ENCODE measurements at regions not wholly inside any gene's neighbourhood (a gene's known extent, or its start where the extent isn't known, plus 50 kb on each side); places are given as distances from the start of the nearest gene placed in this dataset.

DNA sequence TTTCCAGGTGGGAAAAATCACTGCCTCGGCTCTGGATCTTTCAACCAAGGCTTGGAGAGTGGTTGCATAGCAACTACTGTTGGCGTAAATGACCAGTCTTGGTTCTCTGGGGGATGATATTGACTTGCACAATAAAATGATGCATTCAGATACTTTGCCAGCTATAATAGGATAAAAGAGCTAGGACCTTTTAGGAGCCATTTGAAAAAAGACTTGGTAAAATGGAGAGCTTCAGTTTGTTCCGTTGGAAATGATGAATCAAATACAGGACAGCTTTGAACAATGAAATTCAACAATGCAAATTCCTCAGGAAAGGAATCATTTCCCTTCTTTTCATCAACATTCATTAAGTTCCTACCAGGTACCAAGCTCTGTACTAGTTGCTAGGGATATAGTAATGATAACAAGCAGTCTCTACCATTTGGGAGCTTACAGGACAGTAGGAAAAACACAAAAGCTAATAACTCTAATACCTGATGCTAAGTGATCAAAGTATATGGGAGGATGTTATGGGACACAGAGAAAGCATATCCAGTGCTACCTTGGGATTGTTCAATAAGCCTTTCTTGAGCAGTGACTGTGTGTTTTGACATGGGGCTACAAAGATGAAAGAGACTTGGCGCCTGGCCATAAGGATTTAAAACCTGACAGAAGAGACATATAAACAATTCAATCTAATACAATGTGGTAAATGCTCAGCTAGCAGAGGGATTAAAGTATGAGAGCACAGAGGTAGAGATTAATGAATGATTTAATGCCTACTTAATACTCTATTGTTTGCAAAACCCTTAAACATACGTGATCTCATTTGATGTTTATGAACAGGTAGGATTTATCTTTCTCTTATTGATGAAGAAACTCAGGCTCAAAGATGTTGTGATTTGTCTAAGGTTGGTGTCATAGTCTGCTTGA lies 110.7 kb downstream of the QPCT start:
- Histone ChIP-seq H3K9ac (ENCODE audit: low read depth in 1 of 2, low read length in 2 of 2) (no peak overlapping the region), H3K36me3 (ENCODE audit: control insufficient read depth in 1 of 2, insufficient read depth in 2 of 2, low read length in 2 of 2) (no peaks in the 10 kb centered on the region), H3K9me3 (ENCODE audit: control insufficient read depth in 1 of 2, low read length in 2 of 2) (no peaks in the 10 kb centered on the region), H3K27ac (ENCODE audit: low read depth, low read length) (no peak overlapping the region), H3K27me3 (ENCODE audit: control insufficient read depth in 1 of 2, insufficient read depth in 2 of 2, low read length in 2 of 2) (no peaks in the 10 kb centered on the region), H3K4me1 (ENCODE audit: control insufficient read depth in 1 of 2, insufficient read depth in 2 of 2, low read length in 2 of 2) (no peaks in the 10 kb centered on the region), H3K4me3 (ENCODE audit: low read depth in 1 of 2, low read length in 2 of 2) (no peak overlapping the region)

GRCh38 chr2:37456479-37456878 lies 112.0 kb downstream of the QPCT start:
- Histone ChIP-seq H3K9ac (ENCODE audit: low read depth in 1 of 2, low read length in 2 of 2) (no peak overlapping the region), H3K36me3 (ENCODE audit: control insufficient read depth in 1 of 2, insufficient read depth in 2 of 2, low read length in 2 of 2) (no peaks in the 10 kb centered on the region), H3K27me3 (ENCODE audit: control insufficient read depth in 1 of 2, insufficient read depth in 2 of 2, low read length in 2 of 2) (no peaks in the 10 kb centered on the region), H3K4me1 (ENCODE audit: control insufficient read depth in 1 of 2, insufficient read depth in 2 of 2, low read length in 2 of 2) (peaks cover 5% of the 10 kb centered on the region in 2 donors), H3K27ac (ENCODE audit: low read depth, low read length) (no peak overlapping the region), H3K9me3 (ENCODE audit: control insufficient read depth in 1 of 2, low read length in 2 of 2) (no peaks in the 10 kb centered on the region), H3K4me3 (ENCODE audit: low read depth in 1 of 2, low read length in 2 of 2) (no peak overlapping the region)

DNA sequence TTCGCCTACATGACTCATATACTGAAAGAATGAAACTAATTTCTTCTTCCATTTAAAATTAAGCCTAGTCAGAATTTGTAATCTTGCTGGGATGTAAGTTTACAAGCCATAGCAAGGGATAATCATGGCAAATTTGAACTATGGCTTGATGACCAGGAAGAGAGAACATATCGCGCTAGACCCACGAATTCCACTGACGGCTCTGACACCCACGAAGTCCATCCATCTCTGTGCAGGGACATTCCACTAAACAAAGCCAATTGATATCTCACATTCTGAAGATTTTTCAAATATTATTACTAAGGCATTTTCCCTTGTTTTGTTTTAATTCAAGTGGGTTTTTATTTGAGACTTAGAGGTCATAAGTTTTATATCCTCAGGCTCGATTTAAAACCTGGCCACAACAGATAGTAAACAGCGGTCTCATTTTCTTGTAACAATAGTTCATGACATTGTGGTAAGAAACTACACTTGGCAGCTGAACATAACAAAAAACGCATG lies 113.0 kb downstream of the QPCT start:
- Histone ChIP-seq H3K9me3 (ENCODE audit: control insufficient read depth in 1 of 2, low read length in 2 of 2) (no peaks in the 10 kb centered on the region), H3K9ac (ENCODE audit: low read depth in 1 of 2, low read length in 2 of 2) (no peak overlapping the region), H3K27ac (ENCODE audit: low read depth, low read length) (no peak overlapping the region), H3K4me1 (ENCODE audit: control insufficient read depth in 1 of 2, insufficient read depth in 2 of 2, low read length in 2 of 2) (peaks cover 5% of the 10 kb centered on the region in 2 donors), H3K4me3 (ENCODE audit: low read depth in 1 of 2, low read length in 2 of 2) (no peak overlapping the region), H3K36me3 (ENCODE audit: control insufficient read depth in 1 of 2, insufficient read depth in 2 of 2, low read length in 2 of 2) (no peaks in the 10 kb centered on the region), H3K27me3 (ENCODE audit: control insufficient read depth in 1 of 2, insufficient read depth in 2 of 2, low read length in 2 of 2) (no peaks in the 10 kb centered on the region)

DNA sequence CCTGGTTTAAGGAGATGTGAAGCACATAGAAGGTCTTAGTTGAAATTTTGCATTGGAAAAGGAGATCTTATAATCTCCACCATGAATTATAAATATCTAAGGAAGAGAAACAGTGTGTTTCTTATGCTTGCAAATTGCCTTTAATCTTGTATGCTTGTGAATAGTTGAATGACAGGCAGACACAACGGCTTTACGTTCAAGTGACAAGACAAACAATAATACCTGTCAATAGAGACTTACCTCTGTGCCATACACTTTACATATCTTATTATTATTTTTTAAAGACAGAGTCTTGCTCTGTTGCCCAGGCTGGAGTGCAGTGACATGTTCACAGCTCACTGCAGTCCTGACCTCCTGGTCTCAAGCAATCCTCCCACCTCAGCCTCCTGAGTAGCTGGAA lies 113.7 kb downstream of the QPCT start:
- no peak overlapping the region for H3K9ac ChIP-seq (ENCODE audit: low read depth in 1 of 2, low read length in 2 of 2)
- peaks cover 5% of the 10 kb centered on the region in 2 donors for H3K4me1 ChIP-seq (ENCODE audit: control insufficient read depth in 1 of 2, insufficient read depth in 2 of 2, low read length in 2 of 2)
- no peaks in the 10 kb centered on the region for H3K27me3 ChIP-seq (ENCODE audit: control insufficient read depth in 1 of 2, insufficient read depth in 2 of 2, low read length in 2 of 2)
- no peak overlapping the region for H3K27ac ChIP-seq (ENCODE audit: low read depth, low read length)
- no peaks in the 10 kb centered on the region for H3K36me3 ChIP-seq (ENCODE audit: control insufficient read depth in 1 of 2, insufficient read depth in 2 of 2, low read length in 2 of 2)
- H3K4me3 ChIP-seq (ENCODE audit: low read depth in 1 of 2, low read length in 2 of 2) = no peak overlapping the region
- H3K9me3 ChIP-seq (ENCODE audit: control insufficient read depth in 1 of 2, low read length in 2 of 2) = no peaks in the 10 kb centered on the region

DNA sequence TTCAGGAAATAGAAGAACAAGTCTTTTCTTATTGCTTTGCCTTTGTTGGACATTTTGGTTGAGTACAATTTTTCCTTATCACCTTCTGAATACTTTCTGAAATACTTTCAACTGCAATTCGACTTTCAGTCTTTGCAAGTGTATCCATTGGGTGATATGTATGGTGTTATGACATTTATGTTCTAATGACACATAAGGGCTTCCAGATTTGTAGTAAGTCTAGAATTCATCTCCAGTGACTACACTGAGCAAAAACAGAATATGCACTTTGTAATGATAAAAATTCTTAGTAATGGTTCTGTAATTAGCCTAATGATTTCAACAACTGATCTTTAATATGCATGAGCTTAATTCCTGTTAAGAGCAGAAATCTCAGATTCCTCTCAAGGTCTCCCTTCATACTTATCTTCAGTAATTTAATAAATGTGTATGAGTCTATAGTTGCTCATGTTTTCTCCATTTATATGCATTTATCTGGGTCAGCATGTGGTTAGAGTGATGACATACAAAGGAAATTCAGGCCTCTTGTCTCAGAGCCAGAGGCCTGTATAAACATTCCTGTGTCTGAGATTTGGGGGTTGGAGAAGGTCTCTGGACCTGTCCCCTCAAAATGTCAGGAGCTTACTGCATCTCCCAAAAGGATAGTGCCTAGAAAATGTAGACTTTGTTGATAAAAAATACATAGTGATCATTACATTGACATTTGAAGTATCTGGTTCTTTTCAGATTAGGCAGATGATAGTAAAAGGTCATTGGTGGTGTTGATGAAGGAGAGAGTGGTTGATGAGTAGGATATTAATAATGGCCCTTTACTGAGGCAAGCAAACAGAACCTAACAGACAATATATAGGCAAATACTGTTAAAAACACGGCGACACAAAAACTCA lies 114.9 kb downstream of the QPCT start:
- no peak overlapping the region for H3K27ac ChIP-seq (ENCODE audit: low read depth, low read length)
- H3K9ac ChIP-seq (ENCODE audit: low read depth in 1 of 2, low read length in 2 of 2) = no peak overlapping the region
- H3K4me1 ChIP-seq (ENCODE audit: control insufficient read depth in 1 of 2, insufficient read depth in 2 of 2, low read length in 2 of 2) = peaks cover 5% of the 10 kb centered on the region in 2 donors
- no peaks in the 10 kb centered on the region for H3K27me3 ChIP-seq (ENCODE audit: control insufficient read depth in 1 of 2, insufficient read depth in 2 of 2, low read length in 2 of 2)
- no peaks in the 10 kb centered on the region for H3K36me3 ChIP-seq (ENCODE audit: control insufficient read depth in 1 of 2, insufficient read depth in 2 of 2, low read length in 2 of 2)
- H3K4me3 ChIP-seq (ENCODE audit: low read depth in 1 of 2, low read length in 2 of 2) = no peak overlapping the region
- no peaks in the 10 kb centered on the region for H3K9me3 ChIP-seq (ENCODE audit: control insufficient read depth in 1 of 2, low read length in 2 of 2)

DNA sequence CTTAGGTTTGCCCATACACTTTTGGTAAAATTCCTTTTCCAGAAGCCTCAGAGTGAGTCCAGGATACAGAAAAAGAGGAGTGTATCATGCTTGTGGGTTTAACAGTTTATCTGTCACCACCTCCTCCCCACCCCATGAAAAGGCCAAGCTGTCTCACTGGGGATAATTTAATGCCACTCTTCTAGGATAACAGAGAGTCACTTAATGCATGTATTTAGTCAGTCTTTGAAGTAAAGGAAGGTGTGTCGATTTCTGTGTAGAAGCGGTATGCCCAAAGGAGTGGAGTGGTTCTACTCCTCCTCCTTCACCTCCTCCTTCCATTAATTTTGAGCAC lies 116.4 kb downstream of the QPCT start:
- Histone ChIP-seq H3K4me1 (ENCODE audit: control insufficient read depth in 1 of 2, insufficient read depth in 2 of 2, low read length in 2 of 2) (peaks cover 5% of the 10 kb centered on the region in 2 donors), H3K27me3 (ENCODE audit: control insufficient read depth in 1 of 2, insufficient read depth in 2 of 2, low read length in 2 of 2) (no peaks in the 10 kb centered on the region), H3K36me3 (ENCODE audit: control insufficient read depth in 1 of 2, insufficient read depth in 2 of 2, low read length in 2 of 2) (no peaks in the 10 kb centered on the region), H3K9ac (ENCODE audit: low read depth in 1 of 2, low read length in 2 of 2) (no peak overlapping the region), H3K27ac (ENCODE audit: low read depth, low read length) (peak overlapping the region; percentile 32), H3K4me3 (ENCODE audit: low read depth in 1 of 2, low read length in 2 of 2) (no peak overlapping the region), H3K9me3 (ENCODE audit: control insufficient read depth in 1 of 2, low read length in 2 of 2) (no peaks in the 10 kb centered on the region)

GRCh38 chr2:37464067-37464466 lies 119.6 kb downstream of the QPCT start:
- Histone ChIP-seq H3K4me1 (ENCODE audit: control insufficient read depth in 1 of 2, insufficient read depth in 2 of 2, low read length in 2 of 2) (peaks cover 5% of the 10 kb centered on the region in 2 donors), H3K27me3 (ENCODE audit: control insufficient read depth in 1 of 2, insufficient read depth in 2 of 2, low read length in 2 of 2) (no peaks in the 10 kb centered on the region), H3K4me3 (ENCODE audit: low read depth in 1 of 2, low read length in 2 of 2) (no peak overlapping the region), H3K9ac (ENCODE audit: low read depth in 1 of 2, low read length in 2 of 2) (no peak overlapping the region), H3K36me3 (ENCODE audit: control insufficient read depth in 1 of 2, insufficient read depth in 2 of 2, low read length in 2 of 2) (no peaks in the 10 kb centered on the region), H3K9me3 (ENCODE audit: control insufficient read depth in 1 of 2, low read length in 2 of 2) (no peaks in the 10 kb centered on the region), H3K27ac (ENCODE audit: low read depth, low read length) (no peak overlapping the region)

- H3K9me3 ChIP-seq (ENCODE audit: control insufficient read depth in 1 of 2, low read length in 2 of 2) = no peaks in the 10 kb centered on the region
- H3K4me1 ChIP-seq (ENCODE audit: control insufficient read depth in 1 of 2, insufficient read depth in 2 of 2, low read length in 2 of 2) = no peaks in the 10 kb centered on the region
- no peaks in the 10 kb centered on the region for H3K36me3 ChIP-seq (ENCODE audit: control insufficient read depth in 1 of 2, insufficient read depth in 2 of 2, low read length in 2 of 2)
- no peaks in the 10 kb centered on the region for H3K27me3 ChIP-seq (ENCODE audit: control insufficient read depth in 1 of 2, insufficient read depth in 2 of 2, low read length in 2 of 2)
- H3K27ac ChIP-seq (ENCODE audit: low read depth, low read length) = no peak overlapping the region
- no peak overlapping the region for H3K9ac ChIP-seq (ENCODE audit: low read depth in 1 of 2, low read length in 2 of 2)
- no peak overlapping the region for H3K4me3 ChIP-seq (ENCODE audit: low read depth in 1 of 2, low read length in 2 of 2)
Measured at GRCh38 chr2:37466533-37467222, 122.2 kb downstream of the QPCT start.

GRCh38 chr2:37468170-37468569 lies 123.7 kb downstream of the QPCT start:
- no peak overlapping the region for H3K4me3 ChIP-seq (ENCODE audit: low read depth in 1 of 2, low read length in 2 of 2)
- H3K4me1 ChIP-seq (ENCODE audit: control insufficient read depth in 1 of 2, insufficient read depth in 2 of 2, low read length in 2 of 2) = no peaks in the 10 kb centered on the region
- H3K27ac ChIP-seq (ENCODE audit: low read depth, low read length) = no peak overlapping the region
- no peaks in the 10 kb centered on the region for H3K36me3 ChIP-seq (ENCODE audit: control insufficient read depth in 1 of 2, insufficient read depth in 2 of 2, low read length in 2 of 2)
- H3K27me3 ChIP-seq (ENCODE audit: control insufficient read depth in 1 of 2, insufficient read depth in 2 of 2, low read length in 2 of 2) = no peaks in the 10 kb centered on the region
- H3K9me3 ChIP-seq (ENCODE audit: control insufficient read depth in 1 of 2, low read length in 2 of 2) = no peaks in the 10 kb centered on the region
- no peak overlapping the region for H3K9ac ChIP-seq (ENCODE audit: low read depth in 1 of 2, low read length in 2 of 2)

All from duodenal mucosa (tissue), 2 donors.